ENCODE measurements at regions not wholly inside any gene's neighbourhood (a gene's known extent, or its start where the extent isn't known, plus 50 kb on each side); places are given as distances from the start of the nearest gene placed in this dataset.
"Not testable (repeated sequence)": the region's sequence is repeated elsewhere in the genome, so short reads cannot be mapped to it uniquely, and the experiment has no call there.

DNA sequence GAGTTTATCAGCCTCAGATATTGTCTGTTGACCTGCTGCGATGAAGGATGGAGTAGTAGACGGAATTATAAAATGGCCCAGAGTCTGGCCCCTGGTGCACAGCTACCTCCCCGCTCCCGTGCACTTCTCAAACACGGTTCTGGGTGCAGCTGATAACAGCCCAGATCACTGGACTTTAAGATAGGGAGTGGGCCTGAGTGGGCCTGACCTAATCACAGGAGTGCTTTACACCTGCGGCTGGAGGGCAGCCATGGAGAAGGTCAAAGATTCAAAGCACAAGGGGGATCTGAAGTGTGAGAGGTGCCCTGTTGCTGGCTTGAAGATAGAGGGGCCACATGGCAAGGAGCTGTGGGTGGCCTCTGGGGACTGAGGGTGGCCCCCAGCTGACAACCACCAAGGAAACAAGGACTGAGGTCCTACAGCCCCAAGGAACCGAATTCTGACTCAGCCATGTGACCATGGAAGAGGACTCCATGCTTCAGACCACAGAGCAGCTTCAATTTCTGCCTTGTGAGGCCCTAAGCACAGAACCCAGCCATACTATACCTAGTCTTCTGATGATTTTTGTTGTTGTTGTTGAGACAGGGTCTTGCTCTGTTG lies 113.4 kb downstream of the ZNF664 start:
- Mint-ChIP-seq H3K27ac (no peak overlapping the region), H3K9me3 (ENCODE audit: low read depth) (no peaks in the 10 kb centered on the region), H3K4me3 (ENCODE audit: low read depth) (no peak overlapping the region), H3K27me3 (no peaks in the 10 kb centered on the region), H3K36me3 (ENCODE audit: insufficient read depth) (no peaks in the 10 kb centered on the region), H3K4me1 (ENCODE audit: low read depth) (peaks cover 3% of the 10 kb centered on the region)
- DNase-seq (ENCODE audit: low spot score, unreplicated experiment), result no peak
- TF ChIP-seq, protein P1, sequence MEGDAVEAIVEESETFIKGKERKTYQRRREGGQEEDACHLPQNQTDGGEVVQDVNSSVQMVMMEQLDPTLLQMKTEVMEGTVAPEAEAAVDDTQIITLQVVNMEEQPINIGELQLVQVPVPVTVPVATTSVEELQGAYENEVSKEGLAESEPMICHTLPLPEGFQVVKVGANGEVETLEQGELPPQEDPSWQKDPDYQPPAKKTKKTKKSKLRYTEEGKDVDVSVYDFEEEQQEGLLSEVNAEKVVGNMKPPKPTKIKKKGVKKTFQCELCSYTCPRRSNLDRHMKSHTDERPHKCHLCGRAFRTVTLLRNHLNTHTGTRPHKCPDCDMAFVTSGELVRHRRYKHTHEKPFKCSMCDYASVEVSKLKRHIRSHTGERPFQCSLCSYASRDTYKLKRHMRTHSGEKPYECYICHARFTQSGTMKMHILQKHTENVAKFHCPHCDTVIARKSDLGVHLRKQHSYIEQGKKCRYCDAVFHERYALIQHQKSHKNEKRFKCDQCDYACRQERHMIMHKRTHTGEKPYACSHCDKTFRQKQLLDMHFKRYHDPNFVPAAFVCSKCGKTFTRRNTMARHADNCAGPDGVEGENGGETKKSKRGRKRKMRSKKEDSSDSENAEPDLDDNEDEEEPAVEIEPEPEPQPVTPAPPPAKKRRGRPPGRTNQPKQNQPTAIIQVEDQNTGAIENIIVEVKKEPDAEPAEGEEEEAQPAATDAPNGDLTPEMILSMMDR (IDR thresholded peaks at IDR 0.05; ENCODE audit: unreplicated experiment), result no peak

DNA sequence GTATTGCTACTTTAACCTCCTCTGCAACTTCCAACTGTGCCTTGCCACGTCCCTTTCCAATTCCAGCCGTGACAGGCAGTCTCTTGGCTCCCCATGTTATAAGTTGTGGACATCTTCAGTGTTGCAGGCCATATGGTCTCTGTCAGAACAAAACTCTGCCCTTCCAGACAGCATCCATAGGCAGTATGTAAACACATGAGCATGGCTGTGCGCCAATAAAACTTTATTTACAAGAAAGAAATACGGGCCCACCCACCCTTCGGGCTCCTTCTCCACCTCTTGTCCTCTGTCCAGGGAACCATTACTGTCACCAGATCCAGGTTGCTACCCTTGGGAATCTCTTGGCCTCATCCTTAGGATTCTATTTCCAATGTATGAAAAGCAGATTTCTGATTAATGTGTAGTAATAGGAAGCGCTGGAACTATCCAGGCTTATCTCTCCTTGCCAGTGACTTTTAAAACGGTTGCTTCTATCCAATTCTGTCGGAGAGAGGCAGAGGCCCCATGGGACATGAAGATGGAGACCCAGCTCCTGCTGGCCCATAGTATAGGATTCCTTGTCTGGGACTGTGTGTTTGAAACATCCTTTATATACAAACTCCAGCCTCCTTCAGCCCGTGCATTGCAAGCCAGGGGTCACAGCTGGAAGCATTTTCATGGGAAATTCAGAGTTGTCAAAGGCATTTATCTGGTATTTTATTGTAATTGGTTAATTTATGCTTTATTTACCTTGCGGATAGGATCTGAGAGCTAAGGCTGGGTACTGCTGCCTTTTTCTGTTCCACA lies 114.4 kb downstream of the ZNF664 start:
- Mint-ChIP-seq H3K9me3 (ENCODE audit: low read depth) (no peaks in the 10 kb centered on the region), H3K27ac (no peak overlapping the region), H3K4me1 (ENCODE audit: low read depth) (peaks cover 3% of the 10 kb centered on the region), H3K4me3 (ENCODE audit: low read depth) (no peak overlapping the region), H3K27me3 (no peaks in the 10 kb centered on the region), H3K36me3 (ENCODE audit: insufficient read depth) (no peaks in the 10 kb centered on the region)
- no peak for DNase-seq (ENCODE audit: low spot score, unreplicated experiment)
- TF ChIP-seq, protein P1 (IDR thresholded peaks at IDR 0.05; ENCODE audit: unreplicated experiment), result no peak

DNA sequence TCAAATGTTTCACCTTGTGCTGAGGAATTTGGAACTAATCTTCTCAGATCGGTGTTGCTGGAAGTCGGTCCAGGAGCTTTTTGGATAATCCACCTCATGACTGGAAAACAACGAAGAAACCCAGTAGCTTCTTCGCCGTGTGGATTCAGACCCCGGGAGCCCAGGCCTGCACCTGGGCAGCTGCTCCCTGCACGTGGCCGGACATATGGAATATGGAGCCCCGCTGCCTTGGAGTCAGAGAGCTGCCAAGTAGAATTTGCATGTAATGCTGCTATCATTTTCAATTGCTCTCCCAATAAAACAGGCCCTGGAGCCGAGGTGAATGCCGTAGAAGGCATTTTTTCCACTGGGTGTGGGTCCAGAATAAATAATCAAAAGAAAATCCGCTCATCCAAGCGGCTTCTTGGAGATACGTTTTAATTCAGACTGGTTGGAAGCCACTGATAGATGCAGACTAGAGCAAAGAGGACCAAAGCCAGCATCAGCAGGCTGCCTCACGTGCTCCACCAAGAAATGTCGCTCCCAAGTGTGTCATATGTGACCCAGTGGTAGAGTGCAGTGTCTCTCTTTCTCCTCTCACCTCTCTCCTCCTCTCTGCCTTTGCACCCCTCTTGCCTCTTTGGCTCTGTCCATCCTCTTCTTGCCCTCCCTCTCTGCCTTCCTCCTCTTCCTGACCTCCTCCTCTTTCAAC lies 115.3 kb downstream of the ZNF664 start:
- H3K4me3 Mint-ChIP-seq (ENCODE audit: low read depth), result no peak overlapping the region
- DNase-seq (ENCODE audit: low spot score, unreplicated experiment), result no peak
- peaks cover 3% of the 10 kb centered on the region for H3K4me1 Mint-ChIP-seq (ENCODE audit: low read depth)
- H3K27ac Mint-ChIP-seq, result no peak overlapping the region
- H3K36me3 Mint-ChIP-seq (ENCODE audit: insufficient read depth), result no peaks in the 10 kb centered on the region
- no peaks in the 10 kb centered on the region for H3K27me3 Mint-ChIP-seq
- TF ChIP-seq, protein P1 (IDR thresholded peaks at IDR 0.05; ENCODE audit: unreplicated experiment), result no peak
- no peaks in the 10 kb centered on the region for H3K9me3 Mint-ChIP-seq (ENCODE audit: low read depth)

DNA sequence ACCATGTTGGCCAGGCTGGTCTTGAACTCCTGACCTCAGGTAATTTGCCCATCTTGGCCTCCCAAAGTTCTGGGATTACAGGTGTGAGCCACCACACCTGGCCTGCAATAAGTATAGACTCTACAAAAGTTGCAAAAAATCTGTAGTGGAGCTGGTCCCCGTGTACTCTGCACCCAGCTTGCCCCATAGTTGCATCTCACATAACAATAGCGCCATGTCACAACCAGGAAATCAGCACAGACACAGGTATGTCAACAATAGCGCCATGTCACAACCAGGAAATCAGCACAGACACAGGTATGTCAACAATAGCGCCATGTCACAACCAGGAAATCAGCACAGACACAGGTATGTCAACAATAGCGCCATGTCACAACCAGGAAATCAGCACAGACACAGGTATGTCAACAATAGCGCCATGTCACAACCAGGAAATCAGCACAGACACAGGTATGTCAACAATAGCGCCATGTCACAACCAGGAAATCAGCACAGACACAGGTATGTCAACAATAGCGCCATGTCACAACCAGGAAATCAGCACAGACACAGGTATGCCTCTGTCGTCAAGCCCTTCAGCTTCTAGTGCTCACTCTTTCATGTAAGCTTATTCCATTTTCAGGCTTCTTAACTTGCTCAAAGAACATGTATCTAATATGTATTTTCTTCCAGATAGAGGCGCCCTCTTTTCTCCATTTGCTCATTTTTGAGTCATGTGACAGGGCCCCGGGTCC lies 116.3 kb downstream of the ZNF664 start:
- not testable (repeated sequence) for H3K27me3 Mint-ChIP-seq; H3K36me3 Mint-ChIP-seq (ENCODE audit: insufficient read depth); H3K4me1 Mint-ChIP-seq (ENCODE audit: low read depth); DNase-seq (ENCODE audit: low spot score, unreplicated experiment); H3K9me3 Mint-ChIP-seq (ENCODE audit: low read depth); H3K27ac Mint-ChIP-seq; H3K4me3 Mint-ChIP-seq (ENCODE audit: low read depth)

DNA sequence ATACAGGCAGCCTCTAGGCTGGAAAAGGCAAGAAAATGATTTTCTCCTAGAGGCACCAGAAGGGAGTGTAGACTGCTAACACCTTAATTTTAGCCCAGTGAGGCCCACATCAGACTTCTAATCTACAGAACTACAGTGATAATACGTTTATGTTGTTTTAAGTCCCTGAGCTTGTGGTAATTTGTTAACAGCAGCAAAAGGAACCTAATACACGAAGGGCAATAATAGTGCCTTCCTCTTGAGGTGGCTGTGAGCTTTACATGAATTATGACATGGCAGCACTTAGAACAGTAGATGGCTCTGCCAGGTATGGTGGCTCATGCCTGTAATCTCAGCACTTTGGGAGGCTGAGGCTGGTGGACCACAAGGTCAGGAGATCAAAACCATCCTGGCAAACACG lies 118.8 kb downstream of the ZNF664 start:
- no peak for DNase-seq (ENCODE audit: low spot score, unreplicated experiment)
- Mint-ChIP-seq H3K27ac (no peak overlapping the region), H3K4me3 (ENCODE audit: low read depth) (no peak overlapping the region), H3K9me3 (ENCODE audit: low read depth) (no peaks in the 10 kb centered on the region), H3K36me3 (ENCODE audit: insufficient read depth) (no peaks in the 10 kb centered on the region), H3K4me1 (ENCODE audit: low read depth) (peaks cover 3% of the 10 kb centered on the region), H3K27me3 (peaks cover 2% of the 10 kb centered on the region)
- TF ChIP-seq, protein P1 (IDR thresholded peaks at IDR 0.05; ENCODE audit: unreplicated experiment), result no peak

DNA sequence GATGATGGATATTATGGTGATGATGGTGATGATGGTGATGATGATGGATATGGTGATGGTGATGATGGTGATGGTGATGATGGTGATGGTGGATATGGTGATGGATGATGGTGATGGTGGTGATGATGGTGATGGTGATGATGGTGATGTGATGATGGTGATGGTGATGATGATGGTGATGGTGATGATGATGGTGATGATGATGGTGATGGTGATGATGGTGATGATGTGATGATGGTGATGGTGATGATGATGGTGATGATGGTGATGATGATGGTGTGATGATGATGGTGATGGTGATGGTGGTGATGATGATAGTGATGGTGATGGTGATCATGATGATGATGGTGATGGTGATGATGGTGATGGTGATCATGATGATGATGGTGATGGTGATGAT lies 119.5 kb downstream of the ZNF664 start:
- not testable (repeated sequence) for H3K27ac Mint-ChIP-seq; H3K27me3 Mint-ChIP-seq; H3K4me1 Mint-ChIP-seq (ENCODE audit: low read depth)

More for the DNA sequence above, 119.5 kb downstream of the ZNF664 start:
- H3K9me3 Mint-ChIP-seq (ENCODE audit: low read depth); H3K4me3 Mint-ChIP-seq (ENCODE audit: low read depth); DNase-seq (ENCODE audit: low spot score, unreplicated experiment); H3K36me3 Mint-ChIP-seq (ENCODE audit: insufficient read depth): not testable (repeated sequence)

All from progenitor cell of endocrine pancreas (in vitro differentiated cells).